ENCODE measurements at regions not wholly inside any gene's neighbourhood (a gene's known extent, or its start where the extent isn't known, plus 50 kb on each side); places are given as distances from the start of the nearest gene placed in this dataset.

DNA sequence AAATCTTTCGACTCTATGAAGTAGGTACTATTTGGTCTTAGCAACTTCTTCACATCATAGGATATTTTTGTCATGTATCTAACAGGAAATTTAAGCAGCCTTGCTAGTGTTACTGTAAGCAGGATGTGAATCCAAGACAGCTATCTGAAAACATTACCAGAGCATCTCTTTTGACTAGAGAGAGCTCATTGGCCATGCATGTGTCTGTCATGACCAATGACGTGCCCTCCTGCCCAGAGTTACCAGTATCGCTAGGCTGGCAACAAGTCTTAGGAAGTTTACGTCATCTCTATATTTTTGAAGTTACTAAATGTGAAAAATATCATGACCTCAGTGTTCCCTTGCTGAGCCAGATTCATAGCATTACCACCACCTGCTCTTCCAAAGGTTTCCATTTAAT is 130.9 kb upstream of the TP63 start:
- TF ChIP-seq, protein P1, sequence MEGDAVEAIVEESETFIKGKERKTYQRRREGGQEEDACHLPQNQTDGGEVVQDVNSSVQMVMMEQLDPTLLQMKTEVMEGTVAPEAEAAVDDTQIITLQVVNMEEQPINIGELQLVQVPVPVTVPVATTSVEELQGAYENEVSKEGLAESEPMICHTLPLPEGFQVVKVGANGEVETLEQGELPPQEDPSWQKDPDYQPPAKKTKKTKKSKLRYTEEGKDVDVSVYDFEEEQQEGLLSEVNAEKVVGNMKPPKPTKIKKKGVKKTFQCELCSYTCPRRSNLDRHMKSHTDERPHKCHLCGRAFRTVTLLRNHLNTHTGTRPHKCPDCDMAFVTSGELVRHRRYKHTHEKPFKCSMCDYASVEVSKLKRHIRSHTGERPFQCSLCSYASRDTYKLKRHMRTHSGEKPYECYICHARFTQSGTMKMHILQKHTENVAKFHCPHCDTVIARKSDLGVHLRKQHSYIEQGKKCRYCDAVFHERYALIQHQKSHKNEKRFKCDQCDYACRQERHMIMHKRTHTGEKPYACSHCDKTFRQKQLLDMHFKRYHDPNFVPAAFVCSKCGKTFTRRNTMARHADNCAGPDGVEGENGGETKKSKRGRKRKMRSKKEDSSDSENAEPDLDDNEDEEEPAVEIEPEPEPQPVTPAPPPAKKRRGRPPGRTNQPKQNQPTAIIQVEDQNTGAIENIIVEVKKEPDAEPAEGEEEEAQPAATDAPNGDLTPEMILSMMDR (IDR thresholded peaks at IDR 0.05; ENCODE audit: low read depth, low read length) = no peak
- DNase-seq (ENCODE audit: extremely low read depth, low read depth) = no peak

DNA sequence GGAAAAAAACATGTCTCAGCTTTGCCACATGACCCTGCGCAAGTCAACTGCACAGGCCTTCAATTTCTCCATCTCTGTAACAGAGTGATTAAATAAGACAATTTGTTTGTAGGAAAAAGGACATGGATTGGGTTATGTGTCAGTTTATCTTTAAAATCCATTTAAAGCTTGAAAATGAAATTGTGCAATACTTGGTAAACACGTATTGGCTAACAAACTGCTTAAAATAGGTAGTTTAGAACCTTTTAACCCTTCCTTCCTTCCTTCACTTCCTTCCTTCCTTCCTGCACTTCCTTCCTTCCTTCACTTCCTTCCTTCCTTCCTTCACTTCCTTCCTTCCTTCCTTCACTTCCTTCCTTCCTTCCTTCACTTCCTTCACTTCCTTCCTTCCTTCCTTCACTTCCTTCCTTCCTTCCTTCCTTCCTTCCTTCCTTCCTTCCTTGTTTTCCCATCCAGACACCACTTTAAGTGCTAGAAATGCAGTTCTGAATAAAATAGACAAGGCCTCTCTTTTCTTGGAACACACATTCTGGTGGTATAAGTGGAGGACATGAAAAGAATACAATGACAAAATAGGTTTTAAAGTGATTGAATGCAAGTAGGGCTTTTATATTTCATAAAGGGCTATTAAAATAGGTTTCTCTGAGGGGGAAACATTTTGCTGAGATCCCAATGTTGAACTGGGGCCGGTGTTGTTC is 130.2 kb upstream of the TP63 start:
- DNase-seq (ENCODE audit: extremely low read depth, low read depth) = no peak
- TF ChIP-seq, protein P1 (IDR thresholded peaks at IDR 0.05; ENCODE audit: low read depth, low read length) = no peak

DNA sequence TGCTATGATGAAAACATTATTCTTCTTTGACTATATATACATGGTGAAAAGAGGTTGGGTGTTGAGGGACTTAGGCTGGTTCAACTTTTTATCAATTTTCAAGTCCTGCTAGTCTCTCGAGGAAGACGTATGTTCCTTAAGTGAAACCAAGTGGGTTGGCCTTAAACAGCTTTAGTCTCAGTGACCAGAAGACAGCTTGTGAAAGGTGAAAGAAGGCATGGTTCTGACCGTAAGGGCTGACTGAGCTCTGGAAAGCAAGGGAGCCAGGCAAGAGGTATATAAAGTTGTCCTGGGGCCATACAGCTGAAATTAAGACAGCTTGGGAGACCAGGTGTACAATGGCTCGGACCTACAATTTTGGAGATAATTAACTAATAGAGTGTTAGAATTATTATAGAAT is 128.9 kb upstream of the TP63 start:
- TF ChIP-seq, protein P1 (IDR thresholded peaks at IDR 0.05; ENCODE audit: low read depth, low read length) = no peak
- DNase-seq (ENCODE audit: extremely low read depth, low read depth) = no peak

DNA sequence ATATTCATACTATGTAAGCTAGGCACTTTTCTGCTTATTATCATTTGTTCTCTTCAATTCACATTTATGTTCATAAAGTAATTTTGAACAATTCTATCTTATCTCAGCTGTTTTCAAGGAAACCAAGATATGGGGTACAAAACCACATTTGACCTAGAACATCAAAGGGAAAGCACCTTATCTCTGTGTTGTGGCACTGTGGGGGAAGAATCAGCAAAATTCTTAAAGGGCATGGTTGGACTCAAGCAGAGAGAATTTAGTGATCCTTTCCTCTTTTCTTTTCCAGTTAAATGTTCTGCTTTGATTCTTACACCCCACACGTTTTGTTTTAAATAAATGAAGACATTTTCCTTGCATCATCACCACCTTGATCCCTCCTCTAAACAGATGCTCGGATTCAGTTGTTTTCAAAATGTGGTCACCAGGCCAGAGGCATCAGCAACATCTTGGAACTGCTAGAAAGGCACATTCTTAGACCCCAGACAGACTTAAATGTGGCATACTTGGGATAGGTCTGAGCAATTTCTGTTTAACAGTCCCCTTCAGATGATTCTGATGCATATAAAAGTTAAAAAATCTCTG is 128.4 kb upstream of the TP63 start:
- TF ChIP-seq, protein P1 (IDR thresholded peaks at IDR 0.05; ENCODE audit: low read depth, low read length) = no peak
- no peak for DNase-seq (ENCODE audit: extremely low read depth, low read depth)

DNA sequence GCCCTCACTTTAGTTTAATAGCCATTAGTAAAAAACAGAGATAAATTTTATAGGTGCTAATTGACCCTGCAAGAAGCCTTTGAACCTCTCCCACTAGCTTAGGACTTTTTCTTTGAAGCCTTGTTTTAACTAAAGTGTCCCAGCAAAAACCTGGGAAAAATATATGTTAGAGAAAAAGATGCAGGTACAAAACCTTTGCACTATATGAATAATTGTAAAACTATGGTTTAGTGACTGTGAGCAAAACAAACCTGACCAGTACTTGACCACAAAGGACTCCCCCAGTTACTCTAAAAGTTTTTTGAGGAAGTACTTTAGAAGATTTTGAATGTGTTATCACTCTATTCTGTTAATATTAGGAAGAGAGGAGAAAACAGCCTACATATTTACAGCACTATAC is 123.3 kb upstream of the TP63 start:
- TF ChIP-seq, protein P1 (IDR thresholded peaks at IDR 0.05; ENCODE audit: low read depth, low read length) = no peak
- DNase-seq (ENCODE audit: extremely low read depth, low read depth) = no peak

DNA sequence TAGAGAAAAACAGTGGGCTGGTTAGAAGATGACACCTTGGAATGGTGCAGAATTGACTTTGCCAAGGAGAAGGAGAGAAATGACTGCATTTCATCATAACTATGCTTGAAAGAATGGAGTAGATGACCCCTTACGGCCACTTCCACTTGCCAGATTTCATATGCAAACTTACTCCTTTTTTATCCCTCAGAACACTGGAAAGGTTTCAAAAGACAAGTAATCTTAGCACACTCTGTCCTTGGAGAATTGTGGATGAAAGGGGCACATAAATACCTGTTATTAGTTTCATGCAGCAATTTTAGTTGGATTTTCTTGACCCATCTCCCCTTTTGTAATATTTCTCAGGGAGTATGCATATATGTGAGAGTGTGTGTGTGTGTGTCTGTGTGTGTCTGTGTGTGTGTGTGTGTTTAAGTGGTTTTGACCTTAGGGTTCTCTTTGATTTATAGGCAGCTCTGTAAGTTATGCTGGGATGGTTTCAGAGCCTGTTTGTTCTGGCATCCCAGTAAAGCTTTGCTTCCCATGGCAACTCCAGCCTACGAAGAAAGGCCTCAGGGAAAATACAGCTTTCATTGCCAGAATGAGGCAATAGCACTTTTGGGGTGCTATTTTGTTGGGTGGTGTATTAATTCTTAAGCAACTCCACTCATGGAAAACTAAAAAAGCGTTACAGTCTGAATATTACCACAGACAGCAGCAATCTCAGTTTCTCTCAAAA is 122.2 kb upstream of the TP63 start:
- TF ChIP-seq, protein P1 (IDR thresholded peaks at IDR 0.05; ENCODE audit: low read depth, low read length) = no peak

DNA sequence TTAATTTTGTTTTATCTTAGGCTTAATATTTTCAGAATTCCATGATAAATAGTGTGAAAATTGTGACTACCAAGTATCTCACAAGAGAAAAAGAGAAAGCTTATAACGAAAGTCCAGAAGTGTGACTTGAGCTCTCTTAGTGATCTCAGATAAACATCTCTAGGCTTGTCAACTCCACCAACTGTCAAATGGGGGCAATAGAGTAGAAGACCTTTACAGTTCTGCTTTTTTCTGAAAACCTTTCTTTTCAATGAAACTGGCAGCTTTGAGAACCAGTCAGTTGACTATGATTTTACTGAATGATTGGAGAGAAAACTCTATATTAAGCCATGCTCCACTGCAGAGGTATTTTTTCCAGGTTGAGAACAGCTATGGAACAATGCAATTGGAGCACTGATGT is 119.2 kb upstream of the TP63 start:
- DNase-seq (ENCODE audit: extremely low read depth, low read depth) = no peak
- TF ChIP-seq, protein P1 (IDR thresholded peaks at IDR 0.05; ENCODE audit: low read depth, low read length) = no peak

More for the DNA sequence above, 122.2 kb upstream of the TP63 start:
- DNase-seq (ENCODE audit: extremely low read depth, low read depth) = no peak
